ENCODE measurements at regions not wholly inside any gene's neighbourhood (a gene's known extent, or its start where the extent isn't known, plus 50 kb on each side); places are given as distances from the start of the nearest gene placed in this dataset.
"Not testable (repeated sequence)": the region's sequence is repeated elsewhere in the genome, so short reads cannot be mapped to it uniquely, and the experiment has no call there.

DNA sequence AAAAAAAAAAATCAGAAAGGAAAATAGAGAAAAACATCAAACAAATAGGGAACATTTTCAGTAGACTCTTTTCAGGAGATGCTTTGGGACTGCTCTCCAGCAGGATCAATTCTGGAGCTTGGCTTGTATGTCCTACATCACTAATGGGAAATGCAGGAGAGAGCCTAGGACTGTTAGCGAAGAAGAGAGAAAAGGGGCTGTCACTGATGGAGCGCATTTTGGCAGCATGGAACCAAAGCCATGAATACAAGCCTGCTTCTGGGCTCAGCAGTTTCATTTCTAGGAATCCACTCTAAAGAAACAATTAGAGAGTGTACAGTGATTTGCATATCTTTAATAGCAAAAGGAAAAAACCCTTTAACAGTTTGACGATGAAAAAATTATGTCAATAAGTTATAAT, 203.9 kb downstream of the NUFIP1 start:
- ChIA-PET POLR2A (ENCODE audit: low non-redundant PET) (no interaction called here), CTCF (no interaction called here)
- no peak for TF ChIP-seq CTCF (conservative IDR thresholded peaks at IDR 0.05; ENCODE audit: low read depth)
- no peak overlapping the region for H3K27ac ChIP-seq
- DNase-seq (ENCODE audit: low spot score), result no peak

DNA sequence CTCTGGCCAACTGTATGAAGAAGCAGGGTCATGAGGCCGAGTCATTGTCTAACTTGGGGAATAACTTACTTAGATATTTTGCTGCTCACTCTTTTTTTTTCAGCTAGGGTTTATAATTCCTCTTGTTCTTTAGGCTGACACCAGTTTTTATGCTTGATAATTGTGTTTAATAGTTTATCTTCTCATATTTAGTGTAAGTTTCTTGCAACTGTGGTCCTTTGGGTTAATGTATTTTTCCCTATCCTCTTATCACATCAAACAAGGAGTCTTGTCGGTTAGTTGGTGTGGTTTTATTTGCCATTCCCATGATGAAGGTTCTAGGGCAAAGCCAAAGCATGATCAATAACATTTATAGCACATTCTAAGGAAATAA, 204.6 kb downstream of the NUFIP1 start:
- CTCF ChIA-PET, result no interaction called here
- H3K27ac ChIP-seq, result no peak overlapping the region
- POLR2A ChIA-PET (ENCODE audit: low non-redundant PET), result no interaction called here
- no peak for TF ChIP-seq CTCF (conservative IDR thresholded peaks at IDR 0.05; ENCODE audit: low read depth)
- no peak for DNase-seq (ENCODE audit: low spot score)

- CTCF ChIA-PET, result no interaction called here
- no peak for DNase-seq (ENCODE audit: low spot score)
- POLR2A ChIA-PET (ENCODE audit: low non-redundant PET), result no interaction called here
- no peak overlapping the region for H3K27ac ChIP-seq
- TF ChIP-seq CTCF (conservative IDR thresholded peaks at IDR 0.05; ENCODE audit: low read depth), result no peak
These were observed 205.1 kb downstream of the NUFIP1 start for GRCh38 chr13:44783994-44784707.

DNA sequence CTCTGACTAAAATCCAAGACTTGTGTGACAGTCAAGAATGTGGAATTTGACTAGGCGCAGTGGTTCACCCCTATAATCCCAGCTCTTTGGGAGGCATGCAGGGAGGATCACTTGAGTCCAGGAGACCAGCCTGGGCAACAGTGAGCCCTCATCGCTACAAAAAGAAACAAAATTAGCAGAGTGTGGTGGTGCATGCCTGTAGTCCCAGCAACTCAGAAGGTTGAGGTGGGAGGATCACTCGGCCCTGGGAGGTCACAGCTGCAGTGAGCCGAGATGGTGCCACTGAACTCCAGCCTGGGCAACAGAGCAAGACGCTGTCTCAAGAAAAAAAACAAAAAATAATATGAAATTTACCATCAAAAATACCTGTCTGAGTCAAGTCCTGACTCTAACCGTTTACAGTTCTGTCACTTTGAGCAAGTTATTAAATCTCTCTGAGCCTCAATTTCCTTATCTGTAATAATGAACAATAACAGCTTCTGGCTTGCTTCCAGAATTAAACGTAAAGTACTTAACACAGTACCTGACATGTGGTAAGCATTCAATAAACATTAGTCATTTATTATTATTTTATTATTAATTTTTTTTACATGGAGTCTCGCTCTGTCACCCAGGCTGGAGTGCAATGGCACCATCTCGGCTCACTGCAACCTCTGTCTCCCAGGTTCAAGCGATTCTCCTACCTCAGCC, 204.6 kb upstream of the TSC22D1 start:
- ChIA-PET CTCF (no interaction called here), POLR2A (ENCODE audit: low non-redundant PET) (no interaction called here)
- DNase-seq (ENCODE audit: low spot score), result no peak
- H3K27ac ChIP-seq, result no peak overlapping the region
- no peak for TF ChIP-seq CTCF (conservative IDR thresholded peaks at IDR 0.05; ENCODE audit: low read depth)

DNA sequence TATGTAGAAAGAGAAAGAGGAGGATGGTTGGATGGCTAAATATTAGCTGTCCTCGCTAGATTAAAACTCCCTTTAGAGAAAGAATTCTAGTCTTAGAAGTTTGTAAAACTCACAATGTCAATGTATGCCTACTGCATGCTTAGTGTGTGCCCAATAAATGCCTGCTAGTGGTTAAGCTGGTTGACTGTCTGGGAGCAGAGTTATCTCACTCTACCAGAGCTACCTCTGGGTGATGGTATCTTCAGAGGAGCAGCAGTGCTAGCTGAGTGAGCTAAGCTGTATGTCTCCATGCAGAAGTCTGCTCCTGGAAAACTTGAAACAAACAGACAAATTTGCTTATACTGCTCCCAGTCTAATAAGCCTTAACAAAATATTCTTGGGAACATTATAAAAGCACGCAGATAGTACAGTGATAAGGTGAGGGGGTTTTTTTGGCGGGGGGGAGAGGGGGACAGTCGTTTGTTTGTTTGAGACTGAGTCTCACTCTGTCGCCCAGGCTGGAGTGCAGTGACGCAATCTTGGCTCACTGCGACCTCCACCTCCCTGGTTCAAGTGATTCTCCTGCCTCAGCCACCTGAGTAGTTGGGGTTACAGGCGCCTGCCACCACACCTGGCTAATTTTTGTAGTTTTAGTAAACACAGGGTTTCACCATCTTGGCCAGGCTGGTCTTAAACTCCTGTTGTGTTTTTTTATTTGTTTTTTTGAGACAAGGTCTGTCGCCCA, 202.8 kb upstream of the TSC22D1 start:
- no peak for DNase-seq (ENCODE audit: low spot score)
- no peak for TF ChIP-seq CTCF (conservative IDR thresholded peaks at IDR 0.05; ENCODE audit: low read depth)
- H3K27ac ChIP-seq, result no peak overlapping the region
- CTCF ChIA-PET, result no interaction called here
- POLR2A ChIA-PET (ENCODE audit: low non-redundant PET), result no interaction called here

DNA sequence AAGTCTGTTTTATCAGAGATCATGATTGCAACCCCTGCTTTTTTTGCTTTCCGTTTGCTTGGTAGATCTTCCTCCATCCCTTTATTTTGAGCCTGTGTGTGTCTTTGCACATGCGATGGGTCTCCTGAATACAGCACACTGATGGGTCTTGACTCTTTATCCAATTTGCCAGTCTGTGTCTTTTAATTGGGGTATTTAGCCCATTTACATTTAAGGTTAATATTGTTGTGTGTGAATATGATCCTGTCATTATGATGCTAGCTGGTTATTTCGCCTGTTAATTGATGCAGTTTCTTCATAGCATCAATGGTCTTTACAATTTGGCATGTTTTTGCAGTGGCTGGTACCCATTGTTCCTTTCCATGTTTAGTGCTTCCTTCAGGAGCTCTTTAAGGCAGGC, 199.2 kb upstream of the TSC22D1 start:
- CTCF ChIA-PET; DNase-seq (ENCODE audit: low spot score); POLR2A ChIA-PET (ENCODE audit: low non-redundant PET); H3K27ac ChIP-seq: not testable (repeated sequence)

DNA sequence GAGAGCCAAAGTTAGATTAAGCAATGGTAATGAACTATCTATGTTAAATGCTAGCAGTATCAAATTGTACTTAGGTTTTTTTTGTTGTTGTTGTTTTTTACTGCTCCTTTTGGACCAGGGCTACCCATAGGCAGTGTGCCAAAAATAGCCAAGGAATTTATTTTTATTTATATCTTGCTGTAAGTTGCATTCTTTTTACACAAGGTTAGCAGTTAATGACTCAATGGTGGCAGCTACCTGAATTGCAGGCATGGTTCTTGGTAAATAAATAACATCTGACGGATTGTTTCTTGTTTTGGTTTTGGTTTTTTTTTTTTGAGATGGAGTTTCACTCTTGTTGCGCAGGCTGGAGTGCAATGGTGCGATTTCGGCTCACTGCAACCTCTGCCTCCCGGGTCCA, 194.8 kb upstream of the TSC22D1 start:
- no peak for TF ChIP-seq CTCF (conservative IDR thresholded peaks at IDR 0.05; ENCODE audit: low read depth)
- H3K27ac ChIP-seq, result no peak overlapping the region
- CTCF ChIA-PET, result interaction anchor here (0.6 kb wide), 1 partner anchor 272 kb away, joined by 8 read pairs; no protein-coding TSS in a partner anchor
- DNase-seq (ENCODE audit: low spot score), result no peak
- POLR2A ChIA-PET (ENCODE audit: low non-redundant PET), result no interaction called here
